ENCODE measurements at regions not wholly inside any gene's neighbourhood (a gene's known extent, or its start where the extent isn't known, plus 50 kb on each side); places are given as distances from the start of the nearest gene placed in this dataset.

DNA sequence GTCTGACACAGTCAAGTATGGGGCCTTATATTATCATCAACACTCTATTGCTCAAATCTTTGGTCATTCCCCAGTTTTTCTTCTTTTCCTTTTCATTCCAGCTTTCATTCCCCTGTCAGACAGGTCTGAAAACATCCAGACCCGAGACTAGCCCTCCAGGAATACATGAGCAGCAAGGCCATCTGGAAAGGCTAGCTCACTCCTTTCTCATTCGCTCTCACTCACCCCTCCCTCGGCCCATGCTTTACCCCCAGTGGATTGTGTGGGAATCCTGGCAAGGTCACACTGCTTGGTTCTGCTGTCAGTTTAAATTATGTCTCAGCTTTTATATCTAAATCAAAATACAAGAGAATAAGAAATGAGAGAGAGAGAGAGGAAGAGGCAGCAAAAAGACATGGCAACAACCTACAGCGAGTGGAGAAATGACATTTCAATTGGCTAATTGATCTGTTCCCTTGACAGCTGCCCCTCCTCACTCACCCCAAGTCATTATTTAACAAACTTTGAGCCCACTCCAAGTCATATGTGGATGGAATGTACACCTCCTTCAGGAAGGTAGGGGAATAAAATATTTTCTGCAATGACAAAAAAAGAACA is 962.2 kb downstream of the TUSC7 start:
- no peak for TF ChIP-seq CTCF (conservative IDR thresholded peaks at IDR 0.05)
- TF ChIP-seq EZH2 (IDR thresholded peaks at IDR 0.05; ENCODE audit: low read depth): no peak

Data from PC-9 (cell line).